ENCODE measurements at regions not wholly inside any gene's neighbourhood (a gene's known extent, or its start where the extent isn't known, plus 50 kb on each side); places are given as distances from the start of the nearest gene placed in this dataset.
A peak's percentile ranks its signal among the peaks of the same experiment; 100 is the strongest.

GRCh38 chr19:31111741-31112140, 237.5 kb downstream of the TSHZ3 start:
- peaks cover 4 to 20% (median 10%) of the 10 kb centered on the region in 4 donors for H3K4me1 Mint-ChIP-seq
- H3K36me3 Mint-ChIP-seq, result no peaks in the 10 kb centered on the region
- Histone ChIP-seq H3K27ac (ENCODE audit: low read depth, low read length) (no peak overlapping the region), H3K4me3 (ENCODE audit: low read length in 2 of 2) (no peak overlapping the region), H3K4me1 (ENCODE audit: insufficient read depth, low read length) (peaks cover 12% of the 10 kb centered on the region), H3K36me3 (ENCODE audit: insufficient read depth, low read length) (no peaks in the 10 kb centered on the region), H3K9me3 (ENCODE audit: control insufficient read depth in 1 of 2, low read length in 2 of 2) (no peaks in the 10 kb centered on the region), H3K27me3 (ENCODE audit: insufficient read depth, low read length) (peaks cover 3% of the 10 kb centered on the region)
- H3K4me3 Mint-ChIP-seq, result no peak overlapping the region
- intact Hi-C loops (cut with micrococcal nuclease), result no loop called here
- POLR2A ChIA-PET (ENCODE audit: partially characterized antibody), result no interaction called here
- no peaks in the 10 kb centered on the region for H3K9me3 Mint-ChIP-seq
- H3K27ac Mint-ChIP-seq, result no peak overlapping the region
- DNase-seq, result no peak
- H3K27me3 Mint-ChIP-seq, result peaks cover 12 to 17% of the 10 kb centered on the region in 2 donors
- CTCF ChIA-PET (ENCODE audit: partially characterized antibody), result no interaction called here

GRCh38 chr19:31110336-31110735, 238.9 kb downstream of the TSHZ3 start:
- CTCF ChIA-PET (ENCODE audit: partially characterized antibody), result interaction anchor here (0.6 kb wide), 1 partner anchor 14 kb away, joined by 3 read pairs; no protein-coding TSS in a partner anchor
- Histone ChIP-seq H3K9me3 (ENCODE audit: control insufficient read depth in 1 of 2, low read length in 2 of 2) (no peaks in the 10 kb centered on the region), H3K36me3 (ENCODE audit: insufficient read depth, low read length) (no peaks in the 10 kb centered on the region), H3K4me3 (ENCODE audit: low read length in 2 of 2) (no peak overlapping the region), H3K27ac (ENCODE audit: low read depth, low read length) (no peak overlapping the region), H3K27me3 (ENCODE audit: insufficient read depth, low read length) (peaks cover 3% of the 10 kb centered on the region), H3K4me1 (ENCODE audit: insufficient read depth, low read length) (peaks cover 12% of the 10 kb centered on the region)
- DNase-seq, result no peak
- Mint-ChIP-seq H3K27ac (no peak overlapping the region), H3K4me1 (peaks cover 4 to 20% (median 10%) of the 10 kb centered on the region in 4 donors), H3K9me3 (no peaks in the 10 kb centered on the region), H3K36me3 (no peaks in the 10 kb centered on the region), H3K4me3 (no peak overlapping the region), H3K27me3 (peaks cover 13 to 17% of the 10 kb centered on the region in 2 donors)
- POLR2A ChIA-PET (ENCODE audit: partially characterized antibody), result no interaction called here
- intact Hi-C loops (cut with micrococcal nuclease), result loop anchor here (1.0 kb wide), 1 partner anchor 247 kb away; no protein-coding TSS in a partner anchor

GRCh38 chr19:31109636-31110035, 239.6 kb downstream of the TSHZ3 start:
- Histone ChIP-seq H3K4me3 (ENCODE audit: low read length in 2 of 2) (no peak overlapping the region), H3K9me3 (ENCODE audit: control insufficient read depth in 1 of 2, low read length in 2 of 2) (no peaks in the 10 kb centered on the region), H3K27ac (ENCODE audit: low read depth, low read length) (no peak overlapping the region), H3K27me3 (ENCODE audit: insufficient read depth, low read length) (peaks cover 3% of the 10 kb centered on the region), H3K4me1 (ENCODE audit: insufficient read depth, low read length) (peaks cover 12% of the 10 kb centered on the region), H3K36me3 (ENCODE audit: insufficient read depth, low read length) (no peaks in the 10 kb centered on the region)
- H3K27ac Mint-ChIP-seq, result peak overlapping the region in 1 of 7 donors; percentile 32
- intact Hi-C loops (cut with micrococcal nuclease), result loop anchor here (1.0 kb wide), 1 partner anchor 248 kb away; no protein-coding TSS in a partner anchor
- no peak for DNase-seq
- peaks cover 4 to 20% (median 10%) of the 10 kb centered on the region in 4 donors for H3K4me1 Mint-ChIP-seq
- H3K27me3 Mint-ChIP-seq, result peaks cover 12 to 15% of the 10 kb centered on the region in 2 donors
- ChIA-PET CTCF (ENCODE audit: partially characterized antibody) (no interaction called here), POLR2A (ENCODE audit: partially characterized antibody) (no interaction called here)
- no peaks in the 10 kb centered on the region for H3K36me3 Mint-ChIP-seq
- no peaks in the 10 kb centered on the region for H3K9me3 Mint-ChIP-seq
- H3K4me3 Mint-ChIP-seq, result no peak overlapping the region

- H3K9me3 Mint-ChIP-seq, result peaks cover 0 to 3% (median 0%) of the 10 kb centered on the region in 8 donors
- DNase-seq, result no peak
- POLR2A ChIA-PET (ENCODE audit: partially characterized antibody), result no interaction called here
- H3K27me3 ChIP-seq (ENCODE audit: insufficient read depth, low read length), result peaks cover 3% of the 10 kb centered on the region
- intact Hi-C loops (cut with micrococcal nuclease), result no loop called here
- peaks cover 12% of the 10 kb centered on the region for H3K4me1 ChIP-seq (ENCODE audit: insufficient read depth, low read length)
- H3K9me3 ChIP-seq (ENCODE audit: control insufficient read depth in 1 of 2, low read length in 2 of 2), result no peaks in the 10 kb centered on the region
- H3K4me1 Mint-ChIP-seq, result peaks cover 4 to 20% (median 10%) of the 10 kb centered on the region in 4 donors
- no peak overlapping the region for H3K4me3 ChIP-seq (ENCODE audit: low read length in 2 of 2)
- H3K4me3 Mint-ChIP-seq, result no peak overlapping the region
- no peaks in the 10 kb centered on the region for H3K36me3 Mint-ChIP-seq
- peaks cover 4 to 12% of the 10 kb centered on the region in 2 donors for H3K27me3 Mint-ChIP-seq
- CTCF ChIA-PET (ENCODE audit: partially characterized antibody), result no interaction called here
- no peak overlapping the region for H3K27ac ChIP-seq (ENCODE audit: low read depth, low read length)
- no peaks in the 10 kb centered on the region for H3K36me3 ChIP-seq (ENCODE audit: insufficient read depth, low read length)
- no peak overlapping the region for H3K27ac Mint-ChIP-seq
Observed at GRCh38 chr19:31107096-31107495, 242.1 kb downstream of the TSHZ3 start.

GRCh38 chr19:31105761-31106160, 243.5 kb downstream of the TSHZ3 start:
- H3K36me3 ChIP-seq (ENCODE audit: insufficient read depth, low read length), result no peaks in the 10 kb centered on the region
- intact Hi-C loops (cut with micrococcal nuclease), result no loop called here
- H3K27ac ChIP-seq (ENCODE audit: low read depth, low read length), result no peak overlapping the region
- ChIA-PET POLR2A (ENCODE audit: partially characterized antibody) (no interaction called here), CTCF (ENCODE audit: partially characterized antibody) (no interaction called here)
- Mint-ChIP-seq H3K4me1 (peaks cover 4 to 15% (median 10%) of the 10 kb centered on the region in 4 donors), H3K36me3 (no peaks in the 10 kb centered on the region), H3K9me3 (peaks cover 0 to 3% (median 0%) of the 10 kb centered on the region in 8 donors), H3K4me3 (no peak overlapping the region), H3K27ac (no peak overlapping the region), H3K27me3 (peaks cover 1 to 14% of the 10 kb centered on the region in 2 donors)
- H3K4me1 ChIP-seq (ENCODE audit: insufficient read depth, low read length), result peaks cover 12% of the 10 kb centered on the region
- peaks cover 2% of the 10 kb centered on the region for H3K27me3 ChIP-seq (ENCODE audit: insufficient read depth, low read length)
- no peak overlapping the region for H3K4me3 ChIP-seq (ENCODE audit: low read length in 2 of 2)
- no peaks in the 10 kb centered on the region for H3K9me3 ChIP-seq (ENCODE audit: control insufficient read depth in 1 of 2, low read length in 2 of 2)
- no peak for DNase-seq

- Mint-ChIP-seq H3K9me3 (peaks cover 0 to 3% (median 0%) of the 10 kb centered on the region in 8 donors), H3K27me3 (peaks cover 1 to 14% of the 10 kb centered on the region in 2 donors), H3K36me3 (no peaks in the 10 kb centered on the region), H3K4me1 (peaks cover 0 to 9% (median 4%) of the 10 kb centered on the region in 4 donors), H3K4me3 (no peak overlapping the region), H3K27ac (no peak overlapping the region)
- no peak overlapping the region for H3K4me3 ChIP-seq (ENCODE audit: low read length in 2 of 2)
- no peaks in the 10 kb centered on the region for H3K36me3 ChIP-seq (ENCODE audit: insufficient read depth, low read length)
- no peaks in the 10 kb centered on the region for H3K9me3 ChIP-seq (ENCODE audit: control insufficient read depth in 1 of 2, low read length in 2 of 2)
- CTCF ChIA-PET (ENCODE audit: partially characterized antibody), result no interaction called here
- H3K4me1 ChIP-seq (ENCODE audit: insufficient read depth, low read length), result peaks cover under 1% of the 10 kb centered on the region
- no peaks in the 10 kb centered on the region for H3K27me3 ChIP-seq (ENCODE audit: insufficient read depth, low read length)
- intact Hi-C loops (cut with micrococcal nuclease), result no loop called here
- POLR2A ChIA-PET (ENCODE audit: partially characterized antibody), result no interaction called here
- DNase-seq, result no peak
- H3K27ac ChIP-seq (ENCODE audit: low read depth, low read length), result no peak overlapping the region
Observed at GRCh38 chr19:31104451-31104850, 244.8 kb downstream of the TSHZ3 start.

GRCh38 chr19:31103228-31103627, 246.0 kb downstream of the TSHZ3 start:
- Mint-ChIP-seq H3K4me3 (no peak overlapping the region), H3K27ac (no peak overlapping the region)
- CTCF ChIA-PET (ENCODE audit: partially characterized antibody), result no interaction called here

GRCh38 chr19:31102674-31103073, 246.6 kb downstream of the TSHZ3 start:
- H3K9me3 Mint-ChIP-seq, result peaks cover 0 to 5% (median 0%) of the 10 kb centered on the region in 8 donors
- H3K27ac ChIP-seq (ENCODE audit: low read depth, low read length), result no peak overlapping the region
- DNase-seq, result no peak
- H3K4me3 ChIP-seq (ENCODE audit: low read length in 2 of 2), result no peak overlapping the region
- H3K27me3 ChIP-seq (ENCODE audit: insufficient read depth, low read length), result no peaks in the 10 kb centered on the region
- no peaks in the 10 kb centered on the region for H3K4me1 ChIP-seq (ENCODE audit: insufficient read depth, low read length)
- H3K9me3 ChIP-seq (ENCODE audit: control insufficient read depth in 1 of 2, low read length in 2 of 2), result no peaks in the 10 kb centered on the region
- ChIA-PET CTCF (ENCODE audit: partially characterized antibody) (no interaction called here), POLR2A (ENCODE audit: partially characterized antibody) (no interaction called here)
- no peaks in the 10 kb centered on the region for H3K36me3 Mint-ChIP-seq
- intact Hi-C loops (cut with micrococcal nuclease), result no loop called here
- H3K27ac Mint-ChIP-seq, result no peak overlapping the region
- no peaks in the 10 kb centered on the region for H3K4me1 Mint-ChIP-seq
- no peak overlapping the region for H3K4me3 Mint-ChIP-seq
- H3K27me3 Mint-ChIP-seq, result peaks cover 1 to 6% of the 10 kb centered on the region in 2 donors
- no peaks in the 10 kb centered on the region for H3K36me3 ChIP-seq (ENCODE audit: insufficient read depth, low read length)

More at GRCh38 chr19:31103228-31103627, 246.0 kb downstream of the TSHZ3 start:
- H3K4me1 ChIP-seq (ENCODE audit: insufficient read depth, low read length), result no peaks in the 10 kb centered on the region
- POLR2A ChIA-PET (ENCODE audit: partially characterized antibody), result no interaction called here
- no peaks in the 10 kb centered on the region for H3K36me3 Mint-ChIP-seq
- H3K4me1 Mint-ChIP-seq, result no peaks in the 10 kb centered on the region
- no peaks in the 10 kb centered on the region for H3K36me3 ChIP-seq (ENCODE audit: insufficient read depth, low read length)
- no peak for DNase-seq
- H3K9me3 ChIP-seq (ENCODE audit: control insufficient read depth in 1 of 2, low read length in 2 of 2), result no peaks in the 10 kb centered on the region
- no peaks in the 10 kb centered on the region for H3K27me3 ChIP-seq (ENCODE audit: insufficient read depth, low read length)
- peaks cover 0 to 3% (median 0%) of the 10 kb centered on the region in 8 donors for H3K9me3 Mint-ChIP-seq
- intact Hi-C loops (cut with micrococcal nuclease), result no loop called here
- H3K27me3 Mint-ChIP-seq, result peaks cover 1 to 9% of the 10 kb centered on the region in 2 donors
- H3K27ac ChIP-seq (ENCODE audit: low read depth, low read length), result no peak overlapping the region
- no peak overlapping the region for H3K4me3 ChIP-seq (ENCODE audit: low read length in 2 of 2)
